Frontal cortex (tissue), 3 donors: ENCODE measurements at regions not wholly inside any gene's neighbourhood (a gene's known extent, or its start where the extent isn't known, plus 50 kb on each side); places are given as distances from the start of the nearest gene placed in this dataset.
"Not testable (repeated sequence)": the region's sequence is repeated elsewhere in the genome, so short reads cannot be mapped to it uniquely, and the experiment has no call there.

Experiments used
- DNase-seq, 2 donors: peaks; one replicate each; pipeline ENCODE4 v3.0.0; 2012; ENCODE audit warnings: low spot score in 2 of 2
- FAIRE-seq: peaks from 2 replicates; lab custom pipeline; 2012; peaks lifted over from hg19 to GRCh38; lab: Jason Lieb, UNC
- donor health status: control.
- donor health status: control.
- donor health status: control.

DNA sequence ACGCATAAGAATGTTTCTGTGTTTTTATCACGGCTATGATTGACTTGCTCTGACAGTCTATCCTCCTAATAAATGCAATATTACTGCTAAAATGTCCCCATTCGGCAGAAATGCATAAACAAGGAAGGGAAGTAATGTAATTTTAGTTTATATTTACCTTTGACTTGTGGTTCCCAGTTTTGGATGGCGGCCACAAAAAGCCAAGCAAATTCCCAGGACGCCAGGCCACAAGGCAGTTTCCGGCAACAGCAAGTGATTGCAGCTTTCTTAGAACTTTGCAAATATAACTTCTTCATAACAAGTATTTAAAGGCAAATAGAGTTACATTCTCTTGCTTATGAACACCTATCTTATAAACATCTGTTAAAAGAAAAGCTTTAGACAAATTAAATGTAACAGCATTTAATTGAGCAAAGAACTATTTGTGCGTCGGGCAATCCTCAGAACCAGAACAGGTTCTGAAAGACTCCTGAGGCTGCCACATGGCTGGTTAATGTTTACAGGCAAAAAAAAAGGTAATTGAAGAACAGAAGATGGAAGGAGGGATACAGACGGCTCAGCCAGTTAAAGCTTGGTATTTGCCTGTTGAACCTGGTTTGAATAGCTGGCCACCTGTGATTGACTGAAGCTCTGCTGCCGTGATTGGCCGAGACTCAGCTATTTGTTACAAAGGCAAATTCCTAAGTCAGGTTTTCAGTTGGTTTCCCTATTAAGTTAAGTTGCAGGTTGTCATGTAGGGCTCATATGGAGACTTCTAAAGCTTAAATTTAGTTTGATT is 80.8 kb downstream of the C21orf91 start:
- no peak for FAIRE-seq
- DNase-seq = no peak

DNA sequence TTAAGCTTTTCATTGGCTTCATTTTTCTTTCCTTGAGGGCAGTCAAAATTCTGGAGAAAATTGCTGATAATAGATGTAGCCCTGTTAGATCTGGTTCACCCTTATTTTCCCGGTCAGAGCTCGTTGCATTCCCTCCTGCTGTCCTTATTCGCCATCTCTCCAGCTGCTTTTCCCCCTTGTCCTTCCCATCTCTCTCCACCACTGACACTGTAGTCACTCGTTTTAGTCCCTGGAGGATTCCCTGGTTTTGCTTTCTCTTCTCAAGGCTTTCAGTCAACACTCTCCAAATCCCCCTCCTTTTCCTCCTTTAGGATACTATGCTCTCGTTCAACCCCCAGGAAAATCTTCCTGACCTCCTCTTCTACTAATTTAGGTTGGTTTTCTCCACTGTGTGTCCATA is 83.1 kb downstream of the C21orf91 start:
- no peak for FAIRE-seq

DNA sequence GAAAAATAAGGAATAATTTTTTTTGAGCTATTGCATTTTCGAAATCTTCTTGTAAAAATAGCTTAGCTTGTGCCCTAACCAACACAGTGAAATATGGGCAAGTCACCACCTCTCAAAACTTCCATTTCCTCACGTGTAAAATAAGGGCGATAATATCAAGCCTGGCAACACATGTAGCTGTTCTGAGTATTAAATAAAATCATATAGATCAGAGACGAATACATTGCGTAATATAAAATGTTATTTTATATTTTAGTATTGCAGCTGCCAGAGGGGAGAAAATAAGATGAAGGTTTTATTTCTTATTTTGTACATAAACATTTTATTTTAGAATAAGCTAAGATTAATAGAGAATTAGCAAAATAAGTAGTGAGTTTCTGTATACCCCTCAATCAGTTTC is 85.9 kb downstream of the C21orf91 start:
- no peak for FAIRE-seq

More for the DNA sequence above, 83.1 kb downstream of the C21orf91 start:
- no peak for DNase-seq

DNA sequence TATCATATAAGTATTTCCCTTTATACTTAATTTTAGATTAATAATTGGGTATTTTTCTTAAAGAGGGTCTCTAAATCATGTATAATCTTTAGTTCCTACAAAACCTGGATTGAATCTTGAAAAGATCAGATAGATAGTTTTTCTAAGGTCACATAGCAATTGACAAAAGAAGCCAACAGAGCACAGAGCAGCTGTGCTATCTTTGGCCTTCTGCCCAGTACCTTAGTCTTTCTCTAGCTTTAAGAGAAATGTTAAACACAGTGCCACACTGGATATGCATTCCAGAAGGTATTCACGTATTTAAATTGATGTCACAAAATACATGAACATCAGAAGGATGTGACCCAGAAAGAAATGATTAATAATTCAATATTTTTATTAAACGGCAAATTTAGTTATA is 86.8 kb downstream of the C21orf91 start:
- FAIRE-seq (no peak), DNase-seq (no peak)

More for the DNA sequence above, 85.9 kb downstream of the C21orf91 start:
- DNase-seq = no peak

DNA sequence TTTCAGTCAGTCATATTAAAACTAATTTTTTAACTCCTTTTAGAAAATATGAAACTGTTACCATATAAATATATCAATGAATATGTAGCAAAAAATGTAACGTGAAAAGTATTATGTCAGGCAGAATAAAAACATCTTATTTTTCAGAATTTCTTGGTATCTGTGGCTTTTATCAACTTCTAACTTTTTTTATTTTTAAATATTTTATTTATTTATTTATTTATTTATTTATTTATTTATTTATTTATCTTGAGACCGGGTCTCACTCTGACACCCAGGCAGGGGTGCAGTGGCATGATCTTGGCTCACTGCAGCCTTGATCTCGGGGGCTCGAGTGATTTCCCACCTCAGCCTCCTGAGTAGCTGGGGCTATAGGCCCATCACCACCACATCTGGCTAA is 87.6 kb downstream of the C21orf91 start:
- FAIRE-seq = peak; percentile 87
- no peak for DNase-seq

DNA sequence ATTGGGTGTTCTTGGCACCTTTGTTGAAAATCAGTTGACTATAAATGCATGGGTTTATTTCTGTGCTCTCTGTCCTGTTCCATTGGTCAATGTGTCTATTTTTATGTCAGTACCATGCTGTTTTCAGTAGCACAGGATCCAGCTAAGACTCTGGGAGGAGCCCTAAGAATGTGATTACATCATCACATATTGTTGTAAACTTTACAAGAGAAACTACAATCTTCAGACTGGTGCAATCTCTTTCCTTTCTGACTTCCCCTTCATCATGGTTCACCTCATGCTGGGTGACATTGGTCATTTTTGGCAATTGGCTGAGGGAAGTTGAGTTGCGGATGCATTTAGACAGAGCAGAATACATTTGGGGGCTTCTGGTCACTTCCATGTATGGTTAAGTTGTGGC is 88.4 kb downstream of the C21orf91 start:
- FAIRE-seq (no peak), DNase-seq (no peak)

DNA sequence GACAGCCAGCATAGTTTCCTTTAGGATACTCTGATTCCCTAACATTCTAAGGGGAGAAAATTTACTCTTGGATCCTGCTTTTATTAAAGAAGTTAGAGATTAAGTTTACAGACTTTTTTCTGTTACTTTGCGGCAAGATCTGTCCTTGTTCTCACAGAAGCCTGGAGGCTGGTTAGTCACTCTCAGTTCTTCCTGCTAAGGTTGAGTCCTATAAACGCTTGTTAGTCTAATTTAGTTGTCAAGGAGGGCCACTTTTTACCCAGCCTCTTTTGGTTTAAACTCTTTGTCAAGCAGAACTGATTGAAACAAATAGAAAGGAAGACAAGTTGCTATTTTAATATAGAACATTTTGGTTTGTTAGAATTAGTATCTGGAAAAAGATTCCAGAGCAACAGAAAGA is 89.7 kb downstream of the C21orf91 start:
- no peak for DNase-seq
- no peak for FAIRE-seq

DNA sequence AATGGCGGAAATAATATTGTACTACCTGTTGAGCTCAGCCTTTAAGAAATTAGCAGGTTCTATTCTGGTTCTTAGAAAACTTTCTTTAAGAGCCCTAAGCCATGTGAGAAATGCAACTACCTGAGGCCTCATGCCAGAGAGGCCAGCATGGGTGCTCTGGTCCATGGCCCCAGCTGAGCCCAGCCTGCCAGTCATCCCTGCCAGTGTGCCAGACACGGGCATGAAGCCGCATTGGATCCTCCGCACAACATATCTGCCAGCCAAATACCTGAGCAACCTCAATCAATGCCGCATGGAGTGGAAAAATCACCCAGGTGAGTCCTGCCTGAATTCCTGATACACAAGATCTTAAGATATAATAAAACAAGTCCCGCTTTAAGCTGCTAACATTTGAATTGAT is 91.8 kb downstream of the C21orf91 start:
- no peak for DNase-seq

DNA sequence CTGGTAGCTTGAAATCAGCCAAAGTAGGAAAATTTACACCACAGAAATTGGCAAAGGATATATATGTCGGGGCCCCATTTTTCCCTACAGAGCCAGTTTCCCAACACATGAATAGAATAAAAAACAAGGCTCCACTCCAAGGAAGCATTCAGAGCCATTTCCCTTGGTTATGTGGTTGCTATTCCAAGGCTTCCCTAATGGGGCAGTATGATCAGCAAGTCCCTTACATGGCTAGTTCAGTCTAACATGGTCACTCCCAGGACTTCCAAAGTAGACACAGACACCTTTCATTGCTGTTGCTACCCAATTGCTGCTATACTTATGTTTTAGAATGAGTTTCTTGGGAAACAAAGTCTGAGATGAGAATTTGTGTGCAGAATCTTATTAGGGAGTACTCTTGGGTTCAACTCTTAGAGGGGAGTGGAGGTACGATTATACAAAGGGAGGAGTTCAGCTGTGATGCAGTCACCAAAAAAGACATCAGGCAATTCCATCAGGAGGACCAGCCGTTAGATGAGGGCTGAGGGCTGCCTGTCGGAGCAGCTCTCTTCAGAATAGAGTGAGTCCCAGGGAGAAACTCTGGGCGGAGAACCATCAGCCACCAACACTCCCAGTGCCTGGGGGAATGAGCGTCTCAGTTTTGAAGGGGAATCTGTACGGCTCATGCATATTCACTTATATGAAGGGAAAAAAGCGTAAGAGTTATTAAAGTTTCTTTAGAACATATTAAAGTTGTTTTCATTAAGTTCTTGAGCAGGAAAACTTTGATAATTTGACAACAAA is 92.9 kb downstream of the C21orf91 start:
- no peak for FAIRE-seq
- no peak for DNase-seq

More for the DNA sequence above, 91.8 kb downstream of the C21orf91 start:
- no peak for FAIRE-seq

DNA sequence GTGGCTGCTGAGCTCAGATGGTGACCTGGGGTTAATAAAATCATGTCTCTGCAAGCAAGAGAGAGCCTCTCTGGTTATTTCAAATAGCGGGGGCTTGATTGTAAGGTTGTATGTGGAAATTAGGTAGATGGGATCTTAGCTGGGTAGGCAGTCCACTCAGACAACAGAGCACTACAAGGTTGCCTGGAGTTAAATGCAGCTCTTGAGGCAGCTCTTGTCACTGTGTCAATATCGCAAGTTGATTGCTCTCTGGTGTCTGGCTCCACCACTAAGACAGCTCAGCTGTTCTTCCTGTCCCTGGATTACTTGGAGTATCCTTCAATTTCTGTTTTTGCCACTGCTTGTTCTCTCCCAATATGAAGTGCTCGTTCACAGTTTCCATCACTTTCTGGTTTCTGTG is 93.8 kb downstream of the C21orf91 start:
- DNase-seq = no peak
- no peak for FAIRE-seq

DNA sequence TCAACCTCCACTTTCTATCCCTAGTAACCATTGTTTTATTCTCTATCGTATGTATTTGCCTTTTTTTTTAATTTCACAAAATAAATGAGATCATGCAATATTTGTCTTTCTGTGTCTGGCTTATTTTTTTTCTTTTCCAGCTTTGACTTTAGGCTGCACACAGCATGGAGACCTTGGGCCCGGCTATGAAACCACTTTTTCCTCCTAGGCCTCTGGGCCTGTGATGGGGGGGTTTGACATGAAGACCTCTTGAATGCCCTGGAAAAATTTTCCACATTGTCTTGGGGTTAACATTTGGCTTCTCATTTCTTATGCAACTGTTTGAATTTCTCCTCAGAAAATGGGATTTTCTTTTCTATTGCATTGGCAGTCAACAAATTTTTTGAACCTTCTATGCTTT is 100.2 kb upstream of the BTG3 start:
- DNase-seq = no peak
- no peak for FAIRE-seq

DNA sequence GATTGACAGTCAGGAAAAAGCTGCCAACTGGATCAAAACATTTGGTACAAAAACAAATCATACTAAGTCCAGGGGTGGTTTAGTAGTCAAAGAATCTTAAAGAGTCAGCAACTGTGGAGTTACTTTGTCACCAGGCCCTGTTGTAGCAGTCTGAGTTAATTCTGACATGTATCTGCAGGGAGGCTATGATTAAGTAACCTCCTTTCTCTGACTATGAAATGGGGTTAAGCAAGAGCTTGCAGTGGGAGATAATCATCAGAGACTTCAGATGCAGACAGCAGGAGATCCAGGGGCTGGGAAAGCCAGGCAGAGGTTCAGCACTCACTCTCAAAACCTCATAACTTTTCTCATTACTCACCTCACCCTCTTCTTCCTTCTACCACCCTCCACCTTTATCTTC is 99.2 kb upstream of the BTG3 start:
- DNase-seq (no peak), FAIRE-seq (no peak)

DNA sequence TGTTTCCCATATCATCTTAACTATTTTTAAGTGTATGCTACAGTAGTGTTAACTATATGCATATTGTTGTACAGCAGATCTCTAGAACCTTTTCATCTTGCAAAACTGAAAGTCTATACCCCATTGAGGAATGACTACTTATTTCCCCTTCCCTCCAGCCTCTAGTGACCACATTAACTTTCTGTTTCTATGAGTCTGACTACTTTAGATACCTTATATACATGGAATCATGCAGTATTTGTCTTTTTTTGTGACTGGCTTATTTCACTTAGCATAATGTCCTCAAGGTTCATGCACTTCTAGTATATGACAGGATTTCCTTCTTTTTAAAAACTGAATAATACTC is 96.5 kb upstream of the BTG3 start:
- FAIRE-seq (no peak), DNase-seq (no peak)

DNA sequence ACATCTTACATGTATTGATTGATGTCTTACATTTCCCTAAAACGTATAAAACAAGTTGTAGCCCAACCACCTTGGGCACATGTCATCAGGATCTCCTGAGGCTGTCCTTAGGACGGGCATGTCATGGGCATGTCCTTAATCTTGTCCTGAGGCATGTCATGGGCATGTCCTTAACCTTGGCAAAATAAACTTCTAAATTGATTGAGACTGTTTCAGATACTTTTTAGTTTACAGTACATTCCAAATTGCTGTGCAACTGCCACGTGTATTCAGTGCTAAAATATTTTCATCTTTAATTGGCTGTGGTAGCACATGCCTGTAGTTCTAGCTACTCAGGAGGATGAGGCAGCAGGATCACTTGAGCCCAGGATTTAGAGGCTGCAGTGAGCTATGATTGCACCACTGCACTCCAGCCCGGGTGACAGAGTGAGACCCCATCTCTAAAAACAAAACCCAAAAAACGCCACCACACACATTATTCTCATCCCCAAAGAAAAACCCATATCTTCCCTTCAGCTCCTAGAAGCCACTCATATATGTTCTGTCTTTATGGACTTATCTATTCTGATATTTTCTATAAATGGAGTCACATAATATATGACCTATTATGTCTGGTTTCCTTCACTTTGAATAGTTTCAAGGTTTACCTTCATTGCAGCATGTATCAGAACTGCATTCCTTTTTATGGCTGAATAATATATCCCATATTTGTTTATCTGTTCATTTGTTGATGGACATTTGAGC is 96.0 kb upstream of the BTG3 start:
- FAIRE-seq = no peak
- no peak for DNase-seq

DNA sequence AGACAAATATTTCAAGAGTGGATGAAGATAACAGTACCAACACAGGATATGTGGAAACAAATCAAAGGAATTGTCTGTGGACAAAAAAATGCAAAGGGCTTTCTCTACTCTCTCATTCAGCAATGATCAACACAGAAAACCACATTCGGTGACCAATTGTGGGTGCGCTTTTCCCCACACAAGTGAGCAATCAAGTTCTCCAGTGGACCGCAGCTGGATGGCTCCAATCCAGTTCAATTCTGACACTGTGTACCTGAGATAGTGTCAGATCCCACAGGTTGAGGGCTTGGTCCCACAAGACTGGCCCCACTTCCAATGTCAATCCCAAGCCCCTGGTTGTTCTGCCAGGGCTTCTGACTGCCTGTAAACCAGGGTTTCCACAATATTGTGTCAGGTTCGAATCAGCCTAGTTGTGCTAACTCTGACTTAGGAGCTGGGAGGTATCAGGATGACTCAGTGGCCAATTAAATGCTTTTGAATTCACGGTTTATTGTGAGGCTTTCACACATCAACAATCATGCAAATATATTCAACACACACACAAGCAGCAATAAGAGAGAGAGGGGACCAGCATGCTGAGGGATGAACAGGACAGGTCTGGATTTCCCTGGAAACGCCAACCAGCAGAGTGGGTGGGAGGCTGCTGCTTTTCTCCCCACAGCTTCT is 87.0 kb upstream of the BTG3 start:
- DNase-seq (no peak), FAIRE-seq (no peak)

DNA sequence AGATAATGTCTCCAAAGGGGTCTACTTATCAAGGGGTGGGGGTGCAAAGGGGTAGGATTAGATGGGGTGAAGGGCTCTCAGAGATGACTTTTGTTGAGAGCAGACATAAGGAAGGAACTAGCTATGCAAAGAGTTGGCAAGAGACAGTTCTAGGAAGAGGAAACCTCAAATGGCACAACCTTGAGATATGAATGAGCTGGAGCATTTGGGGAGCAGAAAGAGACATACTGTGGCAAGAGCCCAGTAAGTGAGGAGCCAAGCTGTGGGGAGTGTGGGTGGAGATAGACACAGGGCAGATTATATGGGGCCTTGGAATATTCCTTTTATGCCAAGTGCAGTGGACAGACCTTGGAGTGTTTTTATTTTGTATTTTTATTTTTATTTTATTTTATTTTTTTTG is 84.8 kb upstream of the BTG3 start:
- DNase-seq (no peak), FAIRE-seq (no peak)

DNA sequence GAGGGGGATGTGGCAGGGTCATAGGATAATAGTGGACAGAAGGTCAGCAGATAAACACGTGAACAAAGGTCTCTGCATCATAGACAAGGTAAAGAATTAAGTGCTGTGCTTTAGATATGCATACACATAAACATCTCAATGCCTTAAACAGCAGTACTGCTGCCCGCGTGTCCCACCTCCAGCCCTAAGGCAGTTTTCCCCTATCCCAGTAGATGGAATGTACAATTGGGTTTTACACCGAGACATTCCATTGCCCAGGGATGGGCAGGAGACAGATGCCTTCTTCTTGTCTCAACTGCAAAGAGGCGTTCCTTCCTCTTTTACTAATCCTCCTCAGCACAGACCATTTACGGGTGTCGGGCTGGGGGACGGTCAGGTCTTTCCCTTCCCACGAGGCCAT is 81.7 kb upstream of the BTG3 start:
- not testable (repeated sequence) for DNase-seq, FAIRE-seq

DNA sequence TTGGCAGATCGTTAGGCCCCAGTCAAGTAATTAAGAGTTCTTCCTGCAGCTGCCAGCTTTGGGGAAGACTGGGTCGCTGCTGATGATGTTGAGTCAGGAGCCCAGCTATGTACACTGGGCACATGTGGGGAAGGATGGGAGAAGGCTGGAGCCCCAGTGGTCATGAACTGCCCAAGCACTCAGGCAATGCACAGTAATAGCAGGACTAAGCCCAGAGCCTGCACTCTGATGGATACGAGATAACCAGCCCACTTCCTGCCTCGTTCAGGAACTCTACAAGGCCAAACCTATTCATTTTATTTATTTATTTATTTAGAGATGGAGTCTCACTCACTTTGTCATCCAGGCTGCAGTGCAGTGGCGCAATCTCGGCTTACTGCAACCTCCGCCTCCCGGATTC is 81.1 kb upstream of the BTG3 start:
- FAIRE-seq = no peak
- no peak for DNase-seq

DNA sequence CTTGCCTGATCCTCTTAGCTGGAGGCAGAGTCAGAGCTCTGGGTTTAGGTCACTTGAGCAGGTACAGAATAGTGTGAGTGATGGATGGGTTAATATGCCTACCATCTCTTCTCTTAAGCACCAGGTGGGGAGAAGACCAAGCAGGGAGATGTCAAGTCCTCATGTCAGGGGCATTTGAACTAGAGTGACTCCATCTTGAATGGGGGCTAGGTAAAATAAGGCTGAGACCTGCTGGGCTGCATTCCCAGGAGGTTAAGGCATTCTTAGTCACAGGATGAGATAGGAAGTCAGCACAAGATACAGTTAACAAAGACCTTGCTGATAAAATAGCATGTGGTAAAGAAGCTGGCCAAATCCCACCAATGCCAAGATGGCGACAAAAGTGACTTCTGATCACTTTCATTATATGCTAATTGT is 77.4 kb upstream of the BTG3 start:
- DNase-seq (no peak), FAIRE-seq (no peak)
